ENCODE measurements at regions not wholly inside any gene's neighbourhood (a gene's known extent, or its start where the extent isn't known, plus 50 kb on each side); places are given as distances from the start of the nearest gene placed in this dataset.

DNA sequence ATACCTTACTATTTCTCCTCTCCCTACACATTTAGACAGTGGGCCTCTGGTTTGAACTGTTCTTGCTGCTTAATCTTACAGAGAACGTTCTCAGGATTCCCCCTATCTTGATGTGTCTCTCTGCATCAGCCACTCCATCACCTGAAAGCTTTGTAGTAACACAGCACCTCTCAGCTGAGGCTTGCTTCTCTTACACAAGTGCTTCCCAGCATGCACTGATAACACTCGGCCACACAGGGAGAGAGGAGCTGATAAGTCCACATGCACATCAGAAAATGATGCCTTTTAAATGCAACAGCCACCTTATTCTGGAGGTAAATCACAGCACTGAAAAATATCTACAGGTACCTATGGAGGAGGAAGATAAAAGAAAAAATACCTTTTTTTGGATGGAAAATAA is 192.2 kb upstream of the TSHZ3 start:
- H3K27ac ChIP-seq: no peak overlapping the region
- no peaks in the 10 kb centered on the region for H3K27me3 ChIP-seq
- TF ChIP-seq, protein P1, sequence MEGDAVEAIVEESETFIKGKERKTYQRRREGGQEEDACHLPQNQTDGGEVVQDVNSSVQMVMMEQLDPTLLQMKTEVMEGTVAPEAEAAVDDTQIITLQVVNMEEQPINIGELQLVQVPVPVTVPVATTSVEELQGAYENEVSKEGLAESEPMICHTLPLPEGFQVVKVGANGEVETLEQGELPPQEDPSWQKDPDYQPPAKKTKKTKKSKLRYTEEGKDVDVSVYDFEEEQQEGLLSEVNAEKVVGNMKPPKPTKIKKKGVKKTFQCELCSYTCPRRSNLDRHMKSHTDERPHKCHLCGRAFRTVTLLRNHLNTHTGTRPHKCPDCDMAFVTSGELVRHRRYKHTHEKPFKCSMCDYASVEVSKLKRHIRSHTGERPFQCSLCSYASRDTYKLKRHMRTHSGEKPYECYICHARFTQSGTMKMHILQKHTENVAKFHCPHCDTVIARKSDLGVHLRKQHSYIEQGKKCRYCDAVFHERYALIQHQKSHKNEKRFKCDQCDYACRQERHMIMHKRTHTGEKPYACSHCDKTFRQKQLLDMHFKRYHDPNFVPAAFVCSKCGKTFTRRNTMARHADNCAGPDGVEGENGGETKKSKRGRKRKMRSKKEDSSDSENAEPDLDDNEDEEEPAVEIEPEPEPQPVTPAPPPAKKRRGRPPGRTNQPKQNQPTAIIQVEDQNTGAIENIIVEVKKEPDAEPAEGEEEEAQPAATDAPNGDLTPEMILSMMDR (IDR thresholded peaks at IDR 0.05): no peak
- no peaks in the 10 kb centered on the region for H3K9me3 ChIP-seq
- no peak overlapping the region for H3K4me3 ChIP-seq (ENCODE audit: low read depth in 1 of 2, low read length in 1 of 2)
- H3K36me3 ChIP-seq: no peaks in the 10 kb centered on the region
- no peaks in the 10 kb centered on the region for H3K4me1 ChIP-seq (ENCODE audit: control insufficient read depth in 1 of 2, insufficient read depth in 1 of 2, low read depth in 1 of 2, low read length in 1 of 2)

DNA sequence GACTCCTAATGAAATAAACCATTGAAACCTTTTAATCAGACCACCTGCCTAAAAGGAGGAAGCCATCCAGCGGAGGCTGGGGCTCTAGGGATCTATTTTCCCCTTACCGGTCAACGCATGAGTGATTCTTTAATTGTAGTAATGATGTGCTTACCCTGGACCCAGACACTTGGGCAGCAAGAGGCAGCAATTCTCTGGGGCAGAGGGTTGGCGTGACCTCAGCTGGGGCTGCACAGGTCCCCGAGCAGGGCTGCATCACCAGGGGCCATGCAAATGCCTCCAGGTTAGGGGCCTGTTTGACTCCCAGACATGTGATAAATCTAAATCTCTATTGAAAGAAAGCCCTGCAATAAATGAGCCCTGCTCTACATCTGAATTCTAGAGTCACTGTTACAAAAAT is 194.2 kb upstream of the TSHZ3 start:
- TF ChIP-seq, protein P1 (IDR thresholded peaks at IDR 0.05): no peak
- Histone ChIP-seq H3K27me3 (no peaks in the 10 kb centered on the region), H3K9me3 (no peaks in the 10 kb centered on the region), H3K4me3 (ENCODE audit: low read depth in 1 of 2, low read length in 1 of 2) (no peak overlapping the region), H3K36me3 (no peaks in the 10 kb centered on the region), H3K4me1 (ENCODE audit: control insufficient read depth in 1 of 2, insufficient read depth in 1 of 2, low read depth in 1 of 2, low read length in 1 of 2) (no peaks in the 10 kb centered on the region), H3K27ac (no peak overlapping the region)

DNA sequence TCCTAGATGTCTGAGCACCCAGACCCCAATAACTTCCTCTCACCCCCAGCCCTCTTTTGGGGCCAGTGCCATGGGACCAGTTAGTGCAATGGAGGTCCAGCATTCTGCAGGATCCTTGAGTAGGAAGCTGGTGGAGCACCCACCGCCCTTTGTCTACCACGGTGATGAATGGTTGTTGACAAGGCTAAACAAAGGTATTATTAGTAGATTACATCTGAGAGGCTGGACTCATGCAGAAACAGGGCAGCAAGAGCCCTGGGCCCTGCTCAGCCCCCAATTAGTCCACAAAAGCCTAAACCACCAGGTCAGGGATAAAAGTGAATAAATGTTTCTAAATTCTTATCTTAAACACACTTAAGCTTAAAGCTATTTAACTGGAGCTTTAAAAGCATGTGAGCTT is 196.5 kb upstream of the TSHZ3 start:
- H3K27ac ChIP-seq: no peak overlapping the region
- no peaks in the 10 kb centered on the region for H3K27me3 ChIP-seq
- no peak overlapping the region for H3K4me3 ChIP-seq (ENCODE audit: low read depth in 1 of 2, low read length in 1 of 2)
- H3K36me3 ChIP-seq: no peaks in the 10 kb centered on the region
- TF ChIP-seq, protein P1 (IDR thresholded peaks at IDR 0.05): no peak
- no peaks in the 10 kb centered on the region for H3K9me3 ChIP-seq
- no peaks in the 10 kb centered on the region for H3K4me1 ChIP-seq (ENCODE audit: control insufficient read depth in 1 of 2, insufficient read depth in 1 of 2, low read depth in 1 of 2, low read length in 1 of 2)

DNA sequence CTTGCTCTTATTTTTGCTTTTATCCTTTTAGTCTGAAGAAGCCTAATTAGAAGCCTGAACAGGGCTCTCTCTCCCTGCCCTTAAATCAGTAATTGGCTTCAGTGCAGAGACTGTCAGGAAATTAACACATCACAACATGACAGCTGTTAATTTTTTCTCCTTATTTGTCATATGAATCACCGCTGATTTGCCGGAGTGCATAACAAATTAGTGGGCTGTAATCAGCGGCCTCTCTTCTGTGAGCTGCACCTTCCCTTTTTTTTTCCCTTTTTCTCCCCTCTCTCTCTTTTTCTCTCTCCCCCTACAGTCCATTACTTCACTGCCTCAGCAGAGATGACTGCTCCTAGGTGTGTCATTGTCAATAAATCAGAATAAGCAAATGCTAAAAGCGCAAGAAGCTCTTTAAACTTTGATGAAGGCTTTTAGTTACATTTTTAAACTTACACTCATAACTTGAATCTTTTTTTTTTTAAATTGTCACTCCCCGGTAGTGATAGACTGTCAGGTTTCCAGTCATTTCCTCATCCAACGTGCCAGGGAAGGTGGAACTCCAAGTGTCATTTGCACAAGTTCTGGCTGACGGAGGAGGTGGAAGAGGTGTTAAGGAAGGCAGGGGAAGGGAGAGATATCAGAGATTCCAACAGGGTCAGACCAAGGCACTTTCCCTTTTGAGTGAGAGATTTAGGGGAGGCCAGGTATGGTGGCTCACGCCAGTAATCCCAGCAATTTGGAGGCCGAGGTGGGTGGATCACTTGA is 197.1 kb upstream of the TSHZ3 start:
- TF ChIP-seq, protein P1 (IDR thresholded peaks at IDR 0.05): no peak
- Histone ChIP-seq H3K27ac (no peak overlapping the region), H3K36me3 (no peaks in the 10 kb centered on the region), H3K4me1 (ENCODE audit: control insufficient read depth in 1 of 2, insufficient read depth in 1 of 2, low read depth in 1 of 2, low read length in 1 of 2) (no peaks in the 10 kb centered on the region), H3K9me3 (no peaks in the 10 kb centered on the region), H3K4me3 (ENCODE audit: low read depth in 1 of 2, low read length in 1 of 2) (no peak overlapping the region), H3K27me3 (no peaks in the 10 kb centered on the region)

DNA sequence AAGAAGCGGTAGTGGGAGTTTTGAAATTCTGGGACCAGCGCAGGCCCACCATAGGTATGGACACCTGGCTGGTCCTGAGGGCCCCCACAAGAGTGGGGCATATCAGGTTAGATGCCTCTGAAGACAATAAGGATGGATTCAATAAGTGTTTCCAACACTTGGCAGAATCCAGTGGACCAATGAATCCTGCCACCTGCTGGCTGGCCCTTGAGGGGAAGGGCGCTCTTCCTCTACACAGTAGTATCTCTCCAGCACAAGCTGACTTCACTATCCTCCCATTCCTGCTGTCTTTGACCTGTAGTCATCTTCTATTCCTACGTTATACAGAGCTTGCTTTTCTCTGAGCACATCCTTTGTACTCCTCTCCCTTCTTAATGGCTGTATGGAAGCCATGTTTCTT is 199.7 kb upstream of the TSHZ3 start:
- no peaks in the 10 kb centered on the region for H3K9me3 ChIP-seq
- no peaks in the 10 kb centered on the region for H3K36me3 ChIP-seq
- TF ChIP-seq, protein P1 (IDR thresholded peaks at IDR 0.05): no peak

More for the DNA sequence above, 199.7 kb upstream of the TSHZ3 start:
- Histone ChIP-seq H3K4me3 (ENCODE audit: low read depth in 1 of 2, low read length in 1 of 2) (no peak overlapping the region), H3K4me1 (ENCODE audit: control insufficient read depth in 1 of 2, insufficient read depth in 1 of 2, low read depth in 1 of 2, low read length in 1 of 2) (no peaks in the 10 kb centered on the region), H3K27me3 (no peaks in the 10 kb centered on the region), H3K27ac (no peak overlapping the region)
